Lower leg skin (tissue), 3 donors: ENCODE measurements at regions not wholly inside any gene's neighbourhood (a gene's known extent, or its start where the extent isn't known, plus 50 kb on each side); places are given as distances from the start of the nearest gene placed in this dataset.

Experiments
- POLR2A ChIP-seq, 2 donors: fragments of 450-650 bp; IDR thresholded peaks; one replicate each; pipeline ENCODE4 v1.6.1; 2016 to 2017; ENCODE audit warnings: antibody characterized with exemption in 2 of 2, mild to moderate bottlenecking in 1 of 2, moderate library complexity in 1 of 2
- TF ChIP-seq, protein P1 (sequence below), 3 donors: fragments of 450-650 bp; IDR thresholded peaks; one replicate each; pipeline ENCODE4 v1.5.1; 2016; ENCODE audit warnings: antibody characterized with exemption in 3 of 3, mild to moderate bottlenecking in 3 of 3, moderate library complexity in 2 of 3

DNA sequence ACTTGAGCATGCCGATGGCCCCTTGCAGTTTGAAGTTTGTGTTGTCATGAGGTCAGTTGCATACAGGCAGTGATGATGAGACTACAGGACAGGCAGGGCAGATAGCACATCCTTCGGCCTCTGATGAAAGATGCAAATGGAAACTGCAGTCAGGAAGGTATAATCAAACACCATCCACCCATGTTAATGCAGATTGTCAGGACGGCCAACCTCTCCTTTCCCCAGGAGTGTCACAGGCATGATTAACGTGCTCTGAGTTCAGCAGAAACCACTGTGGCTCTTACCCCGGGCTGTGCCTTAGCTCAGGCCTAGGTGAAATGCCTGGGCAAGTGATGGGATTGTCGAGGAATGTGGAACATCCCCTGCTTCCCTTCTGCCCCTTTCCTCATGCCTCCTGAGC is 893.5 kb upstream of the RBFOX1 start:
- TF ChIP-seq, protein P1, sequence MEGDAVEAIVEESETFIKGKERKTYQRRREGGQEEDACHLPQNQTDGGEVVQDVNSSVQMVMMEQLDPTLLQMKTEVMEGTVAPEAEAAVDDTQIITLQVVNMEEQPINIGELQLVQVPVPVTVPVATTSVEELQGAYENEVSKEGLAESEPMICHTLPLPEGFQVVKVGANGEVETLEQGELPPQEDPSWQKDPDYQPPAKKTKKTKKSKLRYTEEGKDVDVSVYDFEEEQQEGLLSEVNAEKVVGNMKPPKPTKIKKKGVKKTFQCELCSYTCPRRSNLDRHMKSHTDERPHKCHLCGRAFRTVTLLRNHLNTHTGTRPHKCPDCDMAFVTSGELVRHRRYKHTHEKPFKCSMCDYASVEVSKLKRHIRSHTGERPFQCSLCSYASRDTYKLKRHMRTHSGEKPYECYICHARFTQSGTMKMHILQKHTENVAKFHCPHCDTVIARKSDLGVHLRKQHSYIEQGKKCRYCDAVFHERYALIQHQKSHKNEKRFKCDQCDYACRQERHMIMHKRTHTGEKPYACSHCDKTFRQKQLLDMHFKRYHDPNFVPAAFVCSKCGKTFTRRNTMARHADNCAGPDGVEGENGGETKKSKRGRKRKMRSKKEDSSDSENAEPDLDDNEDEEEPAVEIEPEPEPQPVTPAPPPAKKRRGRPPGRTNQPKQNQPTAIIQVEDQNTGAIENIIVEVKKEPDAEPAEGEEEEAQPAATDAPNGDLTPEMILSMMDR (IDR thresholded peaks at IDR 0.05) = no peak
- TF ChIP-seq POLR2A (IDR thresholded peaks at IDR 0.05) = no peak
